ENCODE measurements at regions not wholly inside any gene's neighbourhood (a gene's known extent, or its start where the extent isn't known, plus 50 kb on each side); places are given as distances from the start of the nearest gene placed in this dataset.

- Histone ChIP-seq H3K36me3 (no peaks in the 10 kb centered on the region), H3K27ac (no peak overlapping the region), H3K27me3 (no peaks in the 10 kb centered on the region), H3K4me3 (no peak overlapping the region), H3K4me1 (no peaks in the 10 kb centered on the region), H3K9me3 (no peaks in the 10 kb centered on the region)
- TF ChIP-seq POLR2A (IDR thresholded peaks at IDR 0.05) (no peak), CTCF (IDR thresholded peaks at IDR 0.05) (no peak)
- DNase-seq, result no peak
These were observed 721.6 kb upstream of the TENM4 start for GRCh38 chr11:80162387-80162786.

GRCh38 chr11:80157447-80157846, 716.6 kb upstream of the TENM4 start:
- Histone ChIP-seq H3K9me3 (no peaks in the 10 kb centered on the region), H3K27me3 (no peaks in the 10 kb centered on the region), H3K36me3 (no peaks in the 10 kb centered on the region), H3K4me1 (no peaks in the 10 kb centered on the region), H3K27ac (no peak overlapping the region), H3K4me3 (no peak overlapping the region)
- TF ChIP-seq CTCF (IDR thresholded peaks at IDR 0.05) (no peak), POLR2A (IDR thresholded peaks at IDR 0.05) (no peak)
- no peak for DNase-seq

- no peak overlapping the region for H3K27ac ChIP-seq
- TF ChIP-seq POLR2A (IDR thresholded peaks at IDR 0.05), result no peak
- TF ChIP-seq CTCF (IDR thresholded peaks at IDR 0.05), result no peak
- DNase-seq, result no peak
These were observed 715.2 kb upstream of the TENM4 start for GRCh38 chr11:80156062-80156461.

GRCh38 chr11:80155412-80156017, 714.7 kb upstream of the TENM4 start:
- H3K4me1 ChIP-seq, result no peaks in the 10 kb centered on the region
- H3K27me3 ChIP-seq, result no peaks in the 10 kb centered on the region
- no peaks in the 10 kb centered on the region for H3K36me3 ChIP-seq
- no peaks in the 10 kb centered on the region for H3K9me3 ChIP-seq
- TF ChIP-seq POLR2A (IDR thresholded peaks at IDR 0.05) (no peak), CTCF (IDR thresholded peaks at IDR 0.05) (peak in 4 of 6 experiments; percentile 23 to 55 (median 52))
- H3K27ac ChIP-seq, result no peak overlapping the region
- DNase-seq, result no peak
- no peak overlapping the region for H3K4me3 ChIP-seq

More at GRCh38 chr11:80156062-80156461, 715.2 kb upstream of the TENM4 start:
- Histone ChIP-seq H3K9me3 (no peaks in the 10 kb centered on the region), H3K27me3 (no peaks in the 10 kb centered on the region), H3K4me3 (no peak overlapping the region), H3K36me3 (no peaks in the 10 kb centered on the region), H3K4me1 (no peaks in the 10 kb centered on the region)

- no peak for TF ChIP-seq CTCF (IDR thresholded peaks at IDR 0.05)
- TF ChIP-seq POLR2A (IDR thresholded peaks at IDR 0.05), result no peak
- Histone ChIP-seq H3K9me3 (no peaks in the 10 kb centered on the region), H3K27me3 (no peaks in the 10 kb centered on the region), H3K4me3 (no peak overlapping the region), H3K36me3 (no peaks in the 10 kb centered on the region), H3K27ac (no peak overlapping the region), H3K4me1 (no peaks in the 10 kb centered on the region)
- DNase-seq, result no peak
These were observed 705.4 kb upstream of the TENM4 start for GRCh38 chr11:80146232-80146631.

Measured in Peyer's patch (tissue), 4 donors.